Prostate gland (tissue), 2 donors: ENCODE measurements at regions not wholly inside any gene's neighbourhood (a gene's known extent, or its start where the extent isn't known, plus 50 kb on each side); places are given as distances from the start of the nearest gene placed in this dataset.

Experiments
- DNase-seq: peaks from one replicate; pipeline ENCODE4 v3.0.0-alpha.2; 2019; ENCODE audit warnings: low spot score
- H3K27ac ChIP-seq, 2 donors: fragments of 200-600 bp; sonication (generic); 2 replicates each; pipeline ENCODE4 v1.5.1; 2017 to 2019
- H3K27me3 ChIP-seq: fragments of 200-600 bp; sonication (generic); replicated peaks from 2 replicates; pipeline ENCODE4 v1.5.1; 2019; ENCODE audit not compliant: insufficient read depth
- H3K36me3 ChIP-seq, 2 donors: fragments of 200-600 bp; sonication (generic); 1 replicate in 1 of 2; 2 replicates in 1 of 2; pipeline versions ENCODE4 v1.5.1 to v1.8.1; 2017 to 2019
- H3K4me1 ChIP-seq: fragments of 200-600 bp; sonication (generic); replicated peaks from 2 replicates; pipeline ENCODE4 v1.5.1; 2019
- H3K4me3 ChIP-seq, 2 donors: fragments of 200-600 bp; sonication (generic); 2 replicates each; pipeline ENCODE4 v1.5.1; 2017 to 2019
- H3K9me3 ChIP-seq: fragments of 200-600 bp; sonication (generic); 2 replicates; pipeline ENCODE4 v1.5.1; 2017
- CTCF ChIP-seq, 4 experiments: fragments of 200-600 bp in 2 of 4; fragments of 450-650 bp in 2 of 4; sonication (generic) in 2 of 4; IDR thresholded peaks; 1 replicate in 3 of 4; 2 replicates in 1 of 4; pipeline ENCODE4 v1.5.1; 2016 to 2019; ENCODE audit warnings: antibody characterized with exemption in 4 of 4, mild to moderate bottlenecking in 2 of 4, moderate library complexity in 2 of 4
- POLR2A ChIP-seq: fragments of 450-650 bp; IDR thresholded peaks from one replicate; pipeline ENCODE4 v1.6.1; 2016; ENCODE audit warnings: antibody characterized with exemption, mild to moderate bottlenecking
- POLR2AphosphoS5 ChIP-seq: sonication (generic); formaldehyde crosslinking; IDR thresholded peaks from one replicate; pipeline ENCODE4 v1.6.1; 2017; ENCODE audit warnings: antibody characterized with exemption
- WGBS: methylation state at CpG from one replicate; pipeline ENCODE4 v1.1.5; 2018; 5-methylcytosine and 5-hydroxymethylcytosine counted together
- intact Hi-C: fragments of 100-400 bp; cut with DNase I; formaldehyde crosslinking; loops from one replicate; pipeline ENCODE4 v1.14.2; 2022

DNA sequence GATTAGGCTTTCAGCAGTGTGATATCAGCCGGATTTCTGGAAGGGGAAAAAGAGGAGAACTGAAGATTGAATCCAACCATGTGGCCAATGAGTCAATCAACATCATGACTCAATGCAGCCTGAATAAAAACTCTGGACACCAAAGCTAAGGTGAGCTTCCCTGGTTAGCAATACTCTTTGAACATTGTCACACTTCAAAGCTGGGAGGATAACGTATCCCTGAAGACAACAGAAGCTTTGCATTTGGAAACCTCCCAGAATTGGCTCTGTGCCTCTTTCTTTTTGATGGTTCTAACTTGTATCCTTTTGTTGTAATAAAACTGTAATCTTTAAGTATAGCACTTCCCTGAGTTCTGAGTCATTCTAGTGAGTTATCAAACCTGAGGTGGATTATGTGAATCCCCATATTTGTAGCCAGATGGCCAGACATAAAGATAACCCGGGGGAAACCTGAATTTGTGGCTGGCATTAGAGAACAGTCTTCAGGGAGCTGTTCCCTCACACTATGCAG, 284.4 kb downstream of the IPMK start:
- DNase-seq = no peak
- WGBS = 43% methylated on average over 3 of the region's 3 CpGs
- Histone ChIP-seq H3K4me1 (no peaks in the 10 kb centered on the region), H3K27ac (no peak overlapping the region), H3K4me3 (no peak overlapping the region), H3K36me3 (no peaks in the 10 kb centered on the region), H3K9me3 (no peaks in the 10 kb centered on the region), H3K27me3 (no peaks in the 10 kb centered on the region)
- intact Hi-C loops = no loop called here
- TF ChIP-seq POLR2A (no peak), POLR2AphosphoS5 (no peak), CTCF (IDR thresholded peaks at IDR 0.05) (no peak)

DNA sequence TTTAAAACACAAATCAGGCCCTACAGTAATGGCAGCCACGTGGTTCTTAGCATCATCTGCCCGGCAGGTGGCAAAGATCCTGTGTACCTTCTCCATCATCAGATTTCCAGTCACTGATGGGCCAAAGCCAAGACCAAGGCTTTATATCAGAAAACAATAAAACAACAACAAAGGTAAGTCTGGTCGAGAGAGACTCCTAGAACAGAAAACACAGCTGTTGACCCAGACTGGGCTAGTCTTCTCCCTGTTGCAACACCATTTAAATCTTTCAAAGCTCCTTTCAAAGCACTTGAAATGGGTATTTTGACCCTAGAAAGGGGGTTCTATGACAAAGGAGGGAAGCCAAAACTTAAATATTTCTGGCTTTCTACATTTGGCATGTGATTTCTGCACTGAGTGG, 285.6 kb downstream of the IPMK start:
- DNase-seq = no peak
- intact Hi-C loops = no loop called here
- 47% methylated on average over 3 of the region's 3 CpGs for WGBS
- no peaks in the 10 kb centered on the region for H3K27me3 ChIP-seq
- no peaks in the 10 kb centered on the region for H3K9me3 ChIP-seq
- no peak overlapping the region for H3K4me3 ChIP-seq
- no peaks in the 10 kb centered on the region for H3K4me1 ChIP-seq
- no peaks in the 10 kb centered on the region for H3K36me3 ChIP-seq
- no peak for TF ChIP-seq POLR2A
- no peak for TF ChIP-seq CTCF (IDR thresholded peaks at IDR 0.05)
- TF ChIP-seq POLR2AphosphoS5 = no peak
- H3K27ac ChIP-seq = no peak overlapping the region

- H3K9me3 ChIP-seq = no peaks in the 10 kb centered on the region
- no peak overlapping the region for H3K4me3 ChIP-seq
- no peaks in the 10 kb centered on the region for H3K4me1 ChIP-seq
- no peak overlapping the region for H3K27ac ChIP-seq
- 79% methylated on average over 2 of the region's 2 CpGs for WGBS
- TF ChIP-seq CTCF (IDR thresholded peaks at IDR 0.05) (no peak), POLR2AphosphoS5 (no peak), POLR2A (no peak)
- no peak for DNase-seq
- intact Hi-C loops = no loop called here
- H3K36me3 ChIP-seq = no peaks in the 10 kb centered on the region
- H3K27me3 ChIP-seq = no peaks in the 10 kb centered on the region
These were observed 287.7 kb downstream of the IPMK start for GRCh38 chr10:57979956-57980355.

GRCh38 chr10:57979491-57979890, 288.2 kb downstream of the IPMK start:
- Histone ChIP-seq H3K4me1 (no peaks in the 10 kb centered on the region), H3K27me3 (no peaks in the 10 kb centered on the region), H3K36me3 (no peaks in the 10 kb centered on the region), H3K4me3 (no peak overlapping the region), H3K9me3 (no peaks in the 10 kb centered on the region), H3K27ac (no peak overlapping the region)
- intact Hi-C loops = no loop called here
- no peak for TF ChIP-seq POLR2AphosphoS5
- no peak for TF ChIP-seq POLR2A
- no peak for TF ChIP-seq CTCF (IDR thresholded peaks at IDR 0.05)
- WGBS = 67% methylated on average over 4 of the region's 4 CpGs
- DNase-seq = no peak

- DNase-seq = no peak
- H3K4me1 ChIP-seq = no peaks in the 10 kb centered on the region
- H3K36me3 ChIP-seq = no peaks in the 10 kb centered on the region
- WGBS = 77% methylated on average over 1 of the region's 1 CpG
- no peak overlapping the region for H3K27ac ChIP-seq
- H3K9me3 ChIP-seq = no peaks in the 10 kb centered on the region
- no peak for TF ChIP-seq CTCF (IDR thresholded peaks at IDR 0.05)
- TF ChIP-seq POLR2AphosphoS5 = no peak
- no peak for TF ChIP-seq POLR2A
- H3K27me3 ChIP-seq = no peaks in the 10 kb centered on the region
- intact Hi-C loops = no loop called here
- no peak overlapping the region for H3K4me3 ChIP-seq
These were observed 290.4 kb downstream of the IPMK start for GRCh38 chr10:57977262-57977661.
